ENCODE measurements at regions not wholly inside any gene's neighbourhood (a gene's known extent, or its start where the extent isn't known, plus 50 kb on each side); places are given as distances from the start of the nearest gene placed in this dataset.
A peak's percentile ranks its signal among the peaks of the same experiment; 100 is the strongest.
"Not testable (repeated sequence)": the region's sequence is repeated elsewhere in the genome, so short reads cannot be mapped to it uniquely, and the experiment has no call there.

GRCh38 chr7:6917258-6917657 is 91.2 kb upstream of the CCZ1B start:
- H3K4me3 Mint-ChIP-seq (ENCODE audit: low read depth, unreplicated experiment): no peak overlapping the region
- intact Hi-C loops (cut with micrococcal nuclease; ENCODE audit: unreplicated experiment): no loop called here
- peaks cover 24% of the 10 kb centered on the region for H3K27me3 Mint-ChIP-seq (ENCODE audit: unreplicated experiment)
- DNase-seq: no peak
- no peaks in the 10 kb centered on the region for H3K9me3 Mint-ChIP-seq (ENCODE audit: low read depth, unreplicated experiment)
- CTCF ChIA-PET: no interaction called here
- no peak overlapping the region for H3K27ac Mint-ChIP-seq (ENCODE audit: unreplicated experiment)
- no peak for TF ChIP-seq CTCF (IDR thresholded peaks at IDR 0.05; ENCODE audit: unreplicated experiment)
- BruUV-seq (replicated peaks): no TSS peak
- H3K4me1 Mint-ChIP-seq (ENCODE audit: low read depth, unreplicated experiment): no peaks in the 10 kb centered on the region
- H3K36me3 Mint-ChIP-seq (ENCODE audit: insufficient read depth, unreplicated experiment): no peaks in the 10 kb centered on the region

GRCh38 chr7:6919169-6919568 is 93.1 kb upstream of the CCZ1B start:
- H3K4me3 Mint-ChIP-seq (ENCODE audit: low read depth, unreplicated experiment); CTCF ChIA-PET; H3K4me1 Mint-ChIP-seq (ENCODE audit: low read depth, unreplicated experiment); H3K27ac Mint-ChIP-seq (ENCODE audit: unreplicated experiment); DNase-seq; intact Hi-C loops (cut with micrococcal nuclease; ENCODE audit: unreplicated experiment); BruUV-seq (replicated peaks); H3K36me3 Mint-ChIP-seq (ENCODE audit: insufficient read depth, unreplicated experiment); H3K9me3 Mint-ChIP-seq (ENCODE audit: low read depth, unreplicated experiment): not testable (repeated sequence)
- H3K27me3 Mint-ChIP-seq (ENCODE audit: unreplicated experiment): peaks cover 24% of the 10 kb centered on the region

GRCh38 chr7:6924523-6924922 is 98.4 kb upstream of the CCZ1B start:
- peak overlapping the region; percentile 36 for H3K27ac Mint-ChIP-seq (ENCODE audit: unreplicated experiment)
- DNase-seq; BruUV-seq (replicated peaks); CTCF ChIA-PET; H3K4me3 Mint-ChIP-seq (ENCODE audit: low read depth, unreplicated experiment); H3K27me3 Mint-ChIP-seq (ENCODE audit: unreplicated experiment); intact Hi-C loops (cut with micrococcal nuclease; ENCODE audit: unreplicated experiment); H3K9me3 Mint-ChIP-seq (ENCODE audit: low read depth, unreplicated experiment): not testable (repeated sequence)
- H3K4me1 Mint-ChIP-seq (ENCODE audit: low read depth, unreplicated experiment): peaks cover 34% of the 10 kb centered on the region
- H3K36me3 Mint-ChIP-seq (ENCODE audit: insufficient read depth, unreplicated experiment): peaks cover 19% of the 10 kb centered on the region

- Mint-ChIP-seq H3K4me3 (ENCODE audit: low read depth, unreplicated experiment) (peak overlapping the region; percentile 36), H3K4me1 (ENCODE audit: low read depth, unreplicated experiment) (peaks cover 49% of the 10 kb centered on the region), H3K36me3 (ENCODE audit: insufficient read depth, unreplicated experiment) (peaks cover 19% of the 10 kb centered on the region)
- DNase-seq: peak; percentile 79
- BruUV-seq (replicated peaks); H3K27me3 Mint-ChIP-seq (ENCODE audit: unreplicated experiment); H3K9me3 Mint-ChIP-seq (ENCODE audit: low read depth, unreplicated experiment); H3K27ac Mint-ChIP-seq (ENCODE audit: unreplicated experiment); intact Hi-C loops (cut with micrococcal nuclease; ENCODE audit: unreplicated experiment); CTCF ChIA-PET: not testable (repeated sequence)
Measured at GRCh38 chr7:6926193-6927174, 100.4 kb upstream of the CCZ1B start.

GRCh38 chr7:6927643-6928042 is 101.6 kb upstream of the CCZ1B start:
- H3K4me3 Mint-ChIP-seq (ENCODE audit: low read depth, unreplicated experiment); H3K27ac Mint-ChIP-seq (ENCODE audit: unreplicated experiment); intact Hi-C loops (cut with micrococcal nuclease; ENCODE audit: unreplicated experiment); H3K27me3 Mint-ChIP-seq (ENCODE audit: unreplicated experiment); H3K9me3 Mint-ChIP-seq (ENCODE audit: low read depth, unreplicated experiment); DNase-seq; BruUV-seq (replicated peaks): not testable (repeated sequence)
- Mint-ChIP-seq H3K36me3 (ENCODE audit: insufficient read depth, unreplicated experiment) (peaks cover 19% of the 10 kb centered on the region), H3K4me1 (ENCODE audit: low read depth, unreplicated experiment) (peaks cover 49% of the 10 kb centered on the region)
- CTCF ChIA-PET: interaction anchor here (0.7 kb wide), 1 partner anchor 381 kb away, joined by 3 read pairs; no protein-coding TSS in a partner anchor

- BruUV-seq (replicated peaks); H3K27me3 Mint-ChIP-seq (ENCODE audit: unreplicated experiment); intact Hi-C loops (cut with micrococcal nuclease; ENCODE audit: unreplicated experiment); H3K9me3 Mint-ChIP-seq (ENCODE audit: low read depth, unreplicated experiment); DNase-seq; H3K4me3 Mint-ChIP-seq (ENCODE audit: low read depth, unreplicated experiment); H3K27ac Mint-ChIP-seq (ENCODE audit: unreplicated experiment): not testable (repeated sequence)
- Mint-ChIP-seq H3K4me1 (ENCODE audit: low read depth, unreplicated experiment) (peaks cover 44% of the 10 kb centered on the region), H3K36me3 (ENCODE audit: insufficient read depth, unreplicated experiment) (peaks cover 19% of the 10 kb centered on the region)
- CTCF ChIA-PET: interaction anchor here (0.7 to 1.3 kb wide), 3 partner anchors 58 to 437 kb away, joined by 3 read pairs; no protein-coding TSS in a partner anchor
Measured at GRCh38 chr7:6929588-6929987, 103.5 kb upstream of the CCZ1B start.

GRCh38 chr7:6930081-6930635 is 104.1 kb upstream of the CCZ1B start:
- CTCF ChIA-PET: interaction anchor here (0.8 to 1.3 kb wide), 2 partner anchors 59 to 414 kb away, joined by 3 to 6 read pairs; no protein-coding TSS in a partner anchor
- H3K27ac Mint-ChIP-seq (ENCODE audit: unreplicated experiment): not testable (repeated sequence)

More at GRCh38 chr7:6930081-6930635, 104.1 kb upstream of the CCZ1B start:
- DNase-seq; H3K27me3 Mint-ChIP-seq (ENCODE audit: unreplicated experiment); BruUV-seq (replicated peaks); H3K9me3 Mint-ChIP-seq (ENCODE audit: low read depth, unreplicated experiment): not testable (repeated sequence)
- intact Hi-C loops (cut with micrococcal nuclease; ENCODE audit: unreplicated experiment): loop anchor here (5.0 kb wide), 1 partner anchor 413 kb away; no protein-coding TSS in a partner anchor
- Mint-ChIP-seq H3K4me3 (ENCODE audit: low read depth, unreplicated experiment) (peak overlapping the region; percentile 1), H3K36me3 (ENCODE audit: insufficient read depth, unreplicated experiment) (peaks cover 14% of the 10 kb centered on the region), H3K4me1 (ENCODE audit: low read depth, unreplicated experiment) (peaks cover 38% of the 10 kb centered on the region)

Data from Calu3 (cell line).